ENCODE measurements at regions not wholly inside any gene's neighbourhood (a gene's known extent, or its start where the extent isn't known, plus 50 kb on each side); places are given as distances from the start of the nearest gene placed in this dataset.

GRCh38 chr10:2128991-2129390 lies 391.7 kb upstream of the ADARB2 start:
- TF ChIP-seq CTCF (IDR thresholded peaks at IDR 0.05) (no peak), POLR2A (IDR thresholded peaks at IDR 0.05) (no peak)

Data from right lobe of liver (tissue), 4 donors.